GM12878 (cell line): ENCODE measurements at regions not wholly inside any gene's neighbourhood (a gene's known extent, or its start where the extent isn't known, plus 50 kb on each side); places are given as distances from the start of the nearest gene placed in this dataset.

Experiments used
- ATAC-seq: fragments of 200-7000 bp; cut with Tn5 transposase; 3 replicates; pipeline ENCODE4 v1.9.1; 2020; ENCODE audit warnings: mild to moderate bottlenecking, moderate library complexity
- BruUV-seq: library from RNA; stranded (reverse); fragments of 400-500 nt; replicated peaks from 2 replicates; lab custom pipeline; 2021; lab: Mats Ljungman, UMichigan
- CTCF ChIA-PET: fragments of 300-600 bp; sonication (Branson Sonifier 250); formaldehyde crosslinking; extraction: SDS; loops from one replicate; lab custom pipeline; 2021; ENCODE audit warnings: inconsistent platforms; lab: Yijun Ruan, JAX
- POLR2A ChIA-PET: fragments of 350-600 bp; formaldehyde crosslinking; extraction: SDS; loops from one replicate; lab custom pipeline; 2021; ENCODE audit warnings: inconsistent platforms; lab: Charles Lee
- RAD21 ChIA-PET: fragments of 300-600 bp; sonication (Branson Sonifier 250); formaldehyde crosslinking; loops from one replicate; lab custom pipeline; 2023; ENCODE audit warnings: antibody characterized with exemption; ENCODE audit not compliant: unreplicated experiment; lab: Charles Lee
- SMC1A ChIA-PET: fragments of 300-600 bp; sonication (Branson Sonifier 250); formaldehyde crosslinking; loops from one replicate; lab custom pipeline; 2023; ENCODE audit not compliant: unreplicated experiment, uncharacterized antibody; lab: Charles Lee
- DNase-seq: peaks from one replicate; pipeline ENCODE4 v3.0.0-alpha.2; 2011; ENCODE audit warnings: low read depth, low spot score
- FAIRE-seq: peaks from 3 replicates; lab custom pipeline; 2011; peaks lifted over from hg19 to GRCh38; lab: Jason Lieb, UNC
- H2AFZ ChIP-seq: 2 replicates; pipeline ENCODE4 v1.6.0; 2011; ENCODE audit warnings: low read depth, low read length, control low read depth; ENCODE audit not compliant: control insufficient read depth
- H3K27ac ChIP-seq: 2 replicates; pipeline ENCODE4 v1.5.1; 2011; ENCODE audit warnings: control low read depth; ENCODE audit not compliant: control insufficient read depth, insufficient read depth
- H3K27me3 ChIP-seq, 2 experiments: replicated peaks in 1 of 2; 2 replicates each; pipeline versions ENCODE4 v1.6.0 to v1.6.1; 2011; ENCODE audit warnings: low read length in 1 of 2; ENCODE audit not compliant: control insufficient read depth in 2 of 2, insufficient read depth in 2 of 2
- H3K36me3 ChIP-seq, 2 experiments: 2 replicates each; pipeline ENCODE4 v1.5.1; 2011; ENCODE audit warnings: low read length in 1 of 2; ENCODE audit not compliant: control insufficient read depth in 2 of 2, insufficient read depth in 2 of 2
- H3K4me1 ChIP-seq: 2 replicates; pipeline ENCODE4 v1.6.1; 2011; ENCODE audit warnings: mild to moderate bottlenecking, low read length, moderate library complexity, mixed read lengths; ENCODE audit not compliant: control insufficient read depth, insufficient read depth
- H3K4me2 ChIP-seq: 2 replicates; pipeline ENCODE4 v1.6.0; 2011; ENCODE audit warnings: control low read depth; ENCODE audit not compliant: control insufficient read depth, insufficient read depth
- H3K4me3 ChIP-seq: fragments of 200-600 bp; sonication (generic); 2 replicates; pipeline ENCODE4 v1.5.1; 2016
- H3K79me2 ChIP-seq: 2 replicates; pipeline ENCODE4 v1.6.0; 2011; ENCODE audit warnings: low read length; ENCODE audit not compliant: control insufficient read depth, insufficient read depth
- H3K9ac ChIP-seq: 2 replicates; pipeline ENCODE4 v1.8.0; 2011; ENCODE audit warnings: low read length, control low read depth, mixed read lengths; ENCODE audit not compliant: control insufficient read depth, insufficient read depth
- H3K9me3 ChIP-seq: replicated peaks from 3 replicates; pipeline ENCODE4 v1.5.1; 2011; ENCODE audit warnings: mild to moderate bottlenecking, low read length; ENCODE audit not compliant: control insufficient read depth, insufficient read depth
- H4K20me1 ChIP-seq: 2 replicates; pipeline ENCODE4 v1.6.0; 2011; ENCODE audit not compliant: control insufficient read depth, insufficient read depth
- DPF2 ChIP-seq: fragments of 450-650 bp; IDR thresholded peaks from 2 replicates; pipeline ENCODE4 v1.6.1; 2017; ENCODE audit warnings: mild to moderate bottlenecking
- MTA2 ChIP-seq: fragments of 450-650 bp; IDR thresholded peaks from 2 replicates; pipeline ENCODE4 v1.6.1; 2016; ENCODE audit warnings: low read depth, mild to moderate bottlenecking, moderate library complexity
- TCF3 ChIP-seq: IDR thresholded peaks from 2 replicates; pipeline ENCODE4 v1.6.1; 2012; ENCODE audit warnings: low read depth, mild to moderate bottlenecking, low read length, borderline replicate concordance; ENCODE audit not compliant: insufficient read depth
- USF1 ChIP-seq: IDR thresholded peaks from 2 replicates; pipeline ENCODE4 v1.6.1; 2011; ENCODE audit warnings: borderline replicate concordance, low read depth, mild to moderate bottlenecking, moderate library complexity, mixed read lengths, low read length; ENCODE audit not compliant: insufficient read depth; ENCODE audit errors: extremely low read length
- WRNIP1 ChIP-seq: IDR thresholded peaks from 2 replicates; pipeline ENCODE4 v1.6.1; 2011; ENCODE audit warnings: low read depth, low read length, improper control_type of control experiment, borderline replicate concordance
- ZBTB33 ChIP-seq: fragments of 450-650 bp; IDR thresholded peaks from 2 replicates; pipeline ENCODE4 v1.6.1; 2017; ENCODE audit warnings: mild to moderate bottlenecking
- WGBS: methylation state at CpG from one replicate; pipeline ENCODE4 v1.1.6; 2016; ENCODE audit warnings: low lambda C conversion rate; ENCODE audit not compliant: insufficient replicate concordance, insufficient coverage; ENCODE audit errors: missing lambda C conversion rate; 5-methylcytosine and 5-hydroxymethylcytosine counted together
- in situ Hi-C: fragments of 300-500 bp; cut with MboI; formaldehyde crosslinking; loops from 9 replicates; pipeline ENCODE4 v1.14.3; 2018; ENCODE audit warnings: mixed read lengths
- intact Hi-C: fragments of 100-400 bp; cut with micrococcal nuclease; formaldehyde crosslinking; loops from one replicate; pipeline ENCODE4 v1.14.2; 2022; ENCODE audit not compliant: unreplicated experiment
- TF ChIP-seq, protein P1 (sequence below): fragments of 450-650 bp; IDR thresholded peaks from 2 replicates; pipeline ENCODE4 v1.6.1; 2017; ENCODE audit warnings: mild to moderate bottlenecking, low read depth, inconsistent platforms; ENCODE audit not compliant: poor library complexity, severe bottlenecking
- TF ChIP-seq, protein P2 (sequence below): fragments of 450-650 bp; IDR thresholded peaks from 2 replicates; pipeline ENCODE4 v1.6.1; 2014; ENCODE audit warnings: mild to moderate bottlenecking
- TF ChIP-seq, protein P3 (sequence below): fragments of 450-650 bp; formaldehyde crosslinking; IDR thresholded peaks from 2 replicates; pipeline ENCODE4 v1.5.0; 2022; ENCODE audit warnings: mild to moderate bottlenecking, missing genetic modification characterization
- TF ChIP-seq, protein P4 (sequence below): fragments of 450-650 bp; conservative IDR thresholded peaks from 2 replicates; pipeline ENCODE4 v1.6.1; 2017; ENCODE audit warnings: mild to moderate bottlenecking, moderate library complexity

DNA sequence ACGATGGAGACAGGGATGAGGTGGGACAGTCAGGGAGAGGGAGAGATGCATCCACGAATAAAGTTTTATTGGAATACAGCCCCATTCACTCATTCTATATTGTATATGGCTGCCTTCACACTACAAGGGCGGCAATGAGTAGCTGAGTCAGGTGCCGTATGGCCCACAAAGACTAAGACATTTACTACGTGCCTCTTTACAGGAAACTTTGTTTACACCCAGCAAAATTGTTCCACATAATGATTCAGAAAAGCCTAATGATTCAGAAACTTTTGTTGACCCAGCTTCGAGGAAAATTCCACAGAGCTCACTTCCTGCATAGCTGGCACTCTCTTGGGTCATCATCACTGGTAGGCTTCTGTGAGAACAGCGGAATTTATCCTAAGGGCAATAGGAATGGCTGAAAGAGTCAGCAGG is 87.3 kb upstream of the PEG3 start:
- BruUV-seq, result no TSS peak
- Histone ChIP-seq H2AFZ (no peak overlapping the region), H3K4me1 (no peaks in the 10 kb centered on the region), H3K9ac (no peak overlapping the region), H3K27me3 (no peaks in the 10 kb centered on the region), H3K9me3 (no peaks in the 10 kb centered on the region; the same call in 1 of the 3 replicates), H3K4me2 (no peak overlapping the region), H3K79me2 (no peaks in the 10 kb centered on the region), H3K36me3 (no peaks in the 10 kb centered on the region), H3K27ac (no peak overlapping the region), H3K4me3 (no peak overlapping the region), H4K20me1 (no peaks in the 10 kb centered on the region)
- ChIA-PET RAD21 (no interaction called here), POLR2A (no interaction called here), SMC1A (interaction anchor here (1.1 kb wide), 1 partner anchor 34 kb away, joined by 3 read pairs; no protein-coding TSS in a partner anchor), CTCF (no interaction called here)
- TF ChIP-seq, protein P1, sequence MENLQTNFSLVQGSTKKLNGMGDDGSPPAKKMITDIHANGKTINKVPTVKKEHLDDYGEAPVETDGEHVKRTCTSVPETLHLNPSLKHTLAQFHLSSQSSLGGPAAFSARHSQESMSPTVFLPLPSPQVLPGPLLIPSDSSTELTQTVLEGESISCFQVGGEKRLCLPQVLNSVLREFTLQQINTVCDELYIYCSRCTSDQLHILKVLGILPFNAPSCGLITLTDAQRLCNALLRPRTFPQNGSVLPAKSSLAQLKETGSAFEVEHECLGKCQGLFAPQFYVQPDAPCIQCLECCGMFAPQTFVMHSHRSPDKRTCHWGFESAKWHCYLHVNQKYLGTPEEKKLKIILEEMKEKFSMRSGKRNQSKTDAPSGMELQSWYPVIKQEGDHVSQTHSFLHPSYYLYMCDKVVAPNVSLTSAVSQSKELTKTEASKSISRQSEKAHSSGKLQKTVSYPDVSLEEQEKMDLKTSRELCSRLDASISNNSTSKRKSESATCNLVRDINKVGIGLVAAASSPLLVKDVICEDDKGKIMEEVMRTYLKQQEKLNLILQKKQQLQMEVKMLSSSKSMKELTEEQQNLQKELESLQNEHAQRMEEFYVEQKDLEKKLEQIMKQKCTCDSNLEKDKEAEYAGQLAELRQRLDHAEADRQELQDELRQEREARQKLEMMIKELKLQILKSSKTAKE, result no peak
- TF ChIP-seq, protein P2, sequence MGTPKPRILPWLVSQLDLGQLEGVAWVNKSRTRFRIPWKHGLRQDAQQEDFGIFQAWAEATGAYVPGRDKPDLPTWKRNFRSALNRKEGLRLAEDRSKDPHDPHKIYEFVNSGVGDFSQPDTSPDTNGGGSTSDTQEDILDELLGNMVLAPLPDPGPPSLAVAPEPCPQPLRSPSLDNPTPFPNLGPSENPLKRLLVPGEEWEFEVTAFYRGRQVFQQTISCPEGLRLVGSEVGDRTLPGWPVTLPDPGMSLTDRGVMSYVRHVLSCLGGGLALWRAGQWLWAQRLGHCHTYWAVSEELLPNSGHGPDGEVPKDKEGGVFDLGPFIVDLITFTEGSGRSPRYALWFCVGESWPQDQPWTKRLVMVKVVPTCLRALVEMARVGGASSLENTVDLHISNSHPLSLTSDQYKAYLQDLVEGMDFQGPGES, result no peak
- no peak for TF ChIP-seq MTA2
- TF ChIP-seq DPF2, result no peak
- no peak for TF ChIP-seq USF1
- no peak for TF ChIP-seq WRNIP1
- TF ChIP-seq ZBTB33, result no peak
- TF ChIP-seq, protein P3, sequence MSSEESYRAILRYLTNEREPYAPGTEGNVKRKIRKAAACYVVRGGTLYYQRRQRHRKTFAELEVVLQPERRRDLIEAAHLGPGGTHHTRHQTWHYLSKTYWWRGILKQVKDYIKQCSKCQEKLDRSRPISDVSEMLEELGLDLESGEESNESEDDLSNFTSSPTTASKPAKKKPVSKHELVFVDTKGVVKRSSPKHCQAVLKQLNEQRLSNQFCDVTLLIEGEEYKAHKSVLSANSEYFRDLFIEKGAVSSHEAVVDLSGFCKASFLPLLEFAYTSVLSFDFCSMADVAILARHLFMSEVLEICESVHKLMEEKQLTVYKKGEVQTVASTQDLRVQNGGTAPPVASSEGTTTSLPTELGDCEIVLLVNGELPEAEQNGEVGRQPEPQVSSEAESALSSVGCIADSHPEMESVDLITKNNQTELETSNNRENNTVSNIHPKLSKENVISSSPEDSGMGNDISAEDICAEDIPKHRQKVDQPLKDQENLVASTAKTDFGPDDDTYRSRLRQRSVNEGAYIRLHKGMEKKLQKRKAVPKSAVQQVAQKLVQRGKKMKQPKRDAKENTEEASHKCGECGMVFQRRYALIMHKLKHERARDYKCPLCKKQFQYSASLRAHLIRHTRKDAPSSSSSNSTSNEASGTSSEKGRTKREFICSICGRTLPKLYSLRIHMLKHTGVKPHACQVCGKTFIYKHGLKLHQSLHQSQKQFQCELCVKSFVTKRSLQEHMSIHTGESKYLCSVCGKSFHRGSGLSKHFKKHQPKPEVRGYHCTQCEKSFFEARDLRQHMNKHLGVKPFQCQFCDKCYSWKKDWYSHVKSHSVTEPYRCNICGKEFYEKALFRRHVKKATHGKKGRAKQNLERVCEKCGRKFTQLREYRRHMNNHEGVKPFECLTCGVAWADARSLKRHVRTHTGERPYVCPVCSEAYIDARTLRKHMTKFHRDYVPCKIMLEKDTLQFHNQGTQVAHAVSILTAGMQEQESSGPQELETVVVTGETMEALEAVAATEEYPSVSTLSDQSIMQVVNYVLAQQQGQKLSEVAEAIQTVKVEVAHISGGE (CRISPR knock-in tag), result no peak
- no peak for TF ChIP-seq TCF3
- TF ChIP-seq, protein P4, sequence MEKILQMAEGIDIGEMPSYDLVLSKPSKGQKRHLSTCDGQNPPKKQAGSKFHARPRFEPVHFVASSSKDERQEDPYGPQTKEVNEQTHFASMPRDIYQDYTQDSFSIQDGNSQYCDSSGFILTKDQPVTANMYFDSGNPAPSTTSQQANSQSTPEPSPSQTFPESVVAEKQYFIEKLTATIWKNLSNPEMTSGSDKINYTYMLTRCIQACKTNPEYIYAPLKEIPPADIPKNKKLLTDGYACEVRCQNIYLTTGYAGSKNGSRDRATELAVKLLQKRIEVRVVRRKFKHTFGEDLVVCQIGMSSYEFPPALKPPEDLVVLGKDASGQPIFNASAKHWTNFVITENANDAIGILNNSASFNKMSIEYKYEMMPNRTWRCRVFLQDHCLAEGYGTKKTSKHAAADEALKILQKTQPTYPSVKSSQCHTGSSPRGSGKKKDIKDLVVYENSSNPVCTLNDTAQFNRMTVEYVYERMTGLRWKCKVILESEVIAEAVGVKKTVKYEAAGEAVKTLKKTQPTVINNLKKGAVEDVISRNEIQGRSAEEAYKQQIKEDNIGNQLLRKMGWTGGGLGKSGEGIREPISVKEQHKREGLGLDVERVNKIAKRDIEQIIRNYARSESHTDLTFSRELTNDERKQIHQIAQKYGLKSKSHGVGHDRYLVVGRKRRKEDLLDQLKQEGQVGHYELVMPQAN, result no peak
- WGBS, result 24% methylated on average over 7 of the region's 7 CpGs
- DNase-seq (no peak), ATAC-seq (no peak), FAIRE-seq (no peak)
- in situ Hi-C loops (no loop called here), intact Hi-C loops (no loop called here)
